NCI-H146 treated with DMSO at 0.1 percent for 48 hours (cell line): ENCODE measurements at regions not wholly inside any gene's neighbourhood (a gene's known extent, or its start where the extent isn't known, plus 50 kb on each side); places are given as distances from the start of the nearest gene placed in this dataset.
"Not testable (repeated sequence)": the region's sequence is repeated elsewhere in the genome, so short reads cannot be mapped to it uniquely, and the experiment has no call there.

ENCODE experiments used
- DNase-seq: peaks from one replicate; lab custom pipeline; 2025; ENCODE audit not compliant: unreplicated experiment; lab: John Stamatoyannopoulos, UW

DNA sequence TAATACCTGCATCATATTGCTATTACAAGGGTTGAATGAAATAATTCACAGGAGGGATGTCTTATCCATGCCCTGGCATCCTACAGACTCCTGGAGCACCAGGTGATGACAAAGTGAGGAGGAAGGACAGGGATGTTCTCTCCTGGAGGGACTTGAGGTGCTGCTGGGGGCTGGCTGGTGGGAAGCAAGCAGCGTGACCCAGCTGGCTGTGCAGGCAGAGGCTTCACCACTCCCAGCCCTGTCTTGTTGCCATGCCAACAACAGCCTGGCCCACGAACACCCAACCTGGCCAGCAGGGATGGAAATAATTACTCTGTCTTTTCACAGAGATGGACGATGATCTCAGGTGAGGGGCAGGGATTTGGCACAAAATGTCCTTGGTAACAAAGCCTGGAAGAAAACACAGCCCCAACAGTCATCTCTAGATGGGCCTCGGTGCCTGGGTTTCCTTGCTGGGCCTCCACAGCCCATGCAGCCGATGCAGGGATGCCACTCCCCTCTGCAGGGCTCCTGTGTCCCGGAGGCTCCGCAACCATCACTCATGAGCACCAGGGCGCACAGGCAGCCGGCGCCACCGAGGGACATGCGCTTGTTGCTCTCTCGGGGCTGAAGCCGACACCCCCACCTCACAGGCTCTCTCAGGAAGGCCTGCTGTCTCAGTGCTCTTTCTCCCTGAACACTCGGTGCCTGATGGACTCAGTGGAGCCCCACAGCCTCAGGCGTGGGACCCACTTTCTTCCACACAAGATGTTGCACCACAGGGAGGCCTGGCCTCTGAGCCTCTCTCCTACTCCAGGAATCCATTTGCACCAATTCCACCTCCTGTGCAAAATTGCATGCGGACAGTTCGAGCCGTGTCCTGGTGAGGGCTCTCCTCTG, 205.9 kb downstream of the LAT start:
- DNase-seq, result not testable (repeated sequence)

DNA sequence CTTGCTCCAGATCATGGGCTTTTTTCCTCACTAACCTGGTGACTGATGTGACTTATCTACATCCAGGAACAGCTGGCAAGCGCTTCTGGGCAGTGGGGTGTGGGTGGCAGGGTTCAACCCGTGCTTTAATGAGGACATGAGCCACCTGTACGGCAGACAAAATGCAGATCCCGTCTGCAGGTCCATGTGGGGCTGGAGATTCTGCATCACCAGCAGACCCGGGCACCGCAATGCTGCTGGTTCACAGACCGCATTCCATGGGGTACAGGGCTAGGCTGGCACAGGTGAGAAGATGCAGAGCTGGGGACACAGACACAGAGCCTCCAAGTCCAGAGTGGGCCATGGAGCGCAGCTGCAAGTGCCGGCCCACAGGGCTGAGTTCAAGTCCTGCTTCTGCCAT, 204.0 kb downstream of the LAT start:
- not testable (repeated sequence) for DNase-seq

DNA sequence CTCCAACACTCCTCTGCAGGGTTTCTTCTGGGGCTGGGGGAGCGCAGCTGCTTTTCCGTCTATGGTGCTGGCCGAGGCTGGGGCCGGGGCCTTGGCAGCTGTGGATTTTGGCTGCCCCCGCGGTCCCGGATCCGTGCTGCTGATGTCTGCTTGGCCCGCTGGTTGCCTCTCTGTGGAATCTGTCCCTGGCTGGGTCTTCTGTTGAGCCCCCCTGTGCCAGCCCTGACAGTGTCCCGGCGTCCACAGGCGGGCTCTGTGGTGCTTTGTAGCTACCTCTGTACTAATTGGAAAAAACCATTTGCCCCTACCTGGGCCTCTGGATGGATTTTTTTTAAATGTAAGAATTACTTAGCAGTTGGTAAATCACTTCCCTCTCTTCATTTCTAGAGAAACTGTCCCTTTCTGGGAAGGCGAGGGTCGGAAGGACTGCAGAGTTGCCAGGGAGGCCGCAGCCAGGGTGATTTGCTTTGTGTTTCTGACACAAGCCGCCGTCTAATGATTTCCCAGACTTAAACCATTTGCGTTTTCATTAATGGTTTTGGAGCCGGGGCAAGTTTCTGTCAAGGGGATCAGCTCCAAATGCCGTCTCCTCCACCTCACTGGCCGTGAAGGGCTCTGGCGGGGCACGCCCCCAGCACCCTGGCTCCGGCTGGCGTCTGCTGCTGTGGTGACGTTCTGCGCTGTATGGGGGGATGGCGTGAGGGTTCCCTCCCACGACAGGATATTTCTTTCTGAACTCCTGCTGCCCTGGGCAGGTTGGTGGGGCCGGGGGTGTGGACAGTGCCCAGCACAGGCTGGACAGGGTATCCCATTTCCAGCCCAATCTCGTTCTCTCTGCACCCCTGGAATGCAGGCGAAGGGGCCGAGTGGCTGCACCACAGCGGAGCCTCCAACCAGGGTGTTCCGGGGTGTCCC, 201.7 kb downstream of the LAT start:
- not testable (repeated sequence) for DNase-seq

DNA sequence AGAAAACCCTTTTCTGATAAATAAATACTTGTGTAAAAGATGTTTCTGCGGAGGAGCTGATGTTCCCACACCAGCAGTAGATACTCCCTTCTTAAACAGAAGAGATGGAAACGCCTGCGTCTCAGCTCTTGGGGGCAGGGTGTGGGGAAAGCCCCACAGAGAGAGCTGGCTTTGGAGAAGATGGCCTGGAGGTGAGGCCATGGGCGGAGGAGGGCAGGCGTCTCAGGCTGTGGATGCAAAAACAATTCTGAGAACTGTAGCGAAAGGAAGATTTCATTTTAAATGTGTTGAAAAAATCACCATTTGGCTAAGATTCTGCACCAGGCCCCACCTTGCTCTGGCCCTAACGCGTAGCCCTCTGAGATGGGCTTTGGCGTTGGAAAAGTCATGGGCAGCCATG, 201.0 kb downstream of the LAT start:
- DNase-seq, result not testable (repeated sequence)

DNA sequence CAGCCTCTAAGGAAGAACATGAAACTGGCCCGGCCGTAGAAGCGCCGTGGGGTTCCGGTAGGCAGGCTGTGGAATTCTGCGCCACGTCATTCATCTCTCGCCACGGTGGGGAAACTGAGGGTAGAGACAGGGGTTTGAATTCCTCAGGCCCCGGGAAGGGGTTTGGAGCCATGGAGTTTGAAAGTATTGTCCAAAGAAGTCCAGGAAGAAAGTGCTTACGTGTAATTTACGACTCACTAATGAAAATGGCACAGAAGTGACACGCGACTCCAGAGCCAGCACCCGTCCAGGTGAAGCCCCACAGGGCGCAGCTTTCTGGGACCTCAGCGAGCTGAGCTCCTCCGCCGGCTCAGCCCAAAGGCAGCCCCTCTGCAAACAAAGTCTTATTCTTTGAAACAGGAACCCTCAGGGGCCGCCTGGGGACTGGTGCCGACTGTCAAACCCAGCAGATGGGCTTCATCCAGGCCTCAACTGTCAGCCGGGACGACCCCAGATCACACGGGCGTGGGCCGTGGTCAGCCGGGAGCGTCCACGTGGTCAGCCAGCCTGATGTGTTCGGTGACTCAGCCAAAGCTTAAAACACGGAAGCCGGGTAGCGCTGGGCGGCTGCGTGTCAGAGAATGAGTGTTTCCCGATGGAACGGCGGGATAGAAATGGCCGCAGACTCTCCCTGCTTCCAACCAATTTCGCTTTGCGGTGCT, 200.0 kb downstream of the LAT start:
- not testable (repeated sequence) for DNase-seq

DNA sequence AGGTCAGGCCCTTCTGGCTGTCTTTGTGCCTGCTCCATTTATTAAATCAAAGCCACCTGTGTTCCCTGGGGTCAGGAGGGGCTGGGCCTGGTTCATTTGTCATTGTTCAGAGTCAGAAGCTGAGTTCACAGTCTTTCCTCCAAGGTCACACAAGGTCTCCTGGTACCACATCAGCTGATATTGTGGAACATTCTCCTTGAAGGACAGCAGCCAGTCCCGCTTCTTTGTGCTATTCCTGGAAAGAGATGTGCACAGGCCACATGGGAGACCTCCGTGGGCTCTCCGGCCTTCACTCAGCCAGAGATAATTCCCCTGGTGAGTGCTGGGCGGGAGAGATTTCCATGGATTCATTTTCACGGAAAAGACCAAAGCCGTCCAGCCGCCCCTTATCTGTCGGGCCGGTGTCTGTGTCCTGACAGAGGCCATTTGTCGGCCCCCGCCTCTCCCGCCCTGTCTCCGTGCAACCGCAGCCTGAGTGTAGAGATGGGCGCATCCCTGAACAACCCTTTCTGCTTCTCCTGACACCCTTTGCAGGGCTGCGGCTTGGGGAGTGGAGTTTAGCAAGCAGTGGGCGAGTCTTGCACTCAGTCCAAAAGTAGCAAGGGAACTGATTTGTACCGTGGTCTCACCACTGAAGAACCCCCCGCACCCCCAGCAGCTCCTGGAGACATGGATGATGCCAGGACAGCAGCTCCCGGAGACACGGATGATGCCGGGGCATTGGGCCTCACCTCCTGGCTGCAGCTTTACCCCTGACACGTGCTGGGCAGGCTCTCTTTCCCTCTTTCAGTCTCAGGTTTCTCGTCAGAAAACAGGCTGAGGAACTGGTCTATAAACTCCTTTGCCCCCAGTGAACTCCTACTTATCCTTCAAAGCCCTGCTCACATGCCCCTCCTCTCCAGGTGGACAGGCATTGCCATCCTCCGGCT, 198.4 kb downstream of the LAT start:
- DNase-seq, result not testable (repeated sequence)

DNA sequence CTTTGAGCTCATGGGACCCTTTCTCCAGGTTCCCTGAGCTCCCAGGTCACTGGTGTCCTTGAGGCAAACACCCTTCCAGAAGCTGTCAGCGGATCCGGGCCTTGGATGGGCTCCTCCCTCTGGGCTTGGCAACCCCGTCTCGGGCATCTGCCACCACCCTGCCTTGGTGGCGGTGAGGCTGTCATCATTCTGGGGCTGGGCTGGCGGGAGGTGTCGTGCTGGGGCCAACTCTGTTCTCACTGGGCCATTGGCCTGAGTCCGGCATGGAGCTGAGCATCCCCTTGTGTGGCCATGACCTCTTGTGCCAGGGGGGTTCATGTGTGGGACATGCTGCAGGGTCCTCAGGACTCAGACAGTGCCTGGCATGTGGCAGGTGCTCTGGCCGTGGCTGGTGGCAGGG, 197.6 kb downstream of the LAT start:
- no peak for DNase-seq

DNA sequence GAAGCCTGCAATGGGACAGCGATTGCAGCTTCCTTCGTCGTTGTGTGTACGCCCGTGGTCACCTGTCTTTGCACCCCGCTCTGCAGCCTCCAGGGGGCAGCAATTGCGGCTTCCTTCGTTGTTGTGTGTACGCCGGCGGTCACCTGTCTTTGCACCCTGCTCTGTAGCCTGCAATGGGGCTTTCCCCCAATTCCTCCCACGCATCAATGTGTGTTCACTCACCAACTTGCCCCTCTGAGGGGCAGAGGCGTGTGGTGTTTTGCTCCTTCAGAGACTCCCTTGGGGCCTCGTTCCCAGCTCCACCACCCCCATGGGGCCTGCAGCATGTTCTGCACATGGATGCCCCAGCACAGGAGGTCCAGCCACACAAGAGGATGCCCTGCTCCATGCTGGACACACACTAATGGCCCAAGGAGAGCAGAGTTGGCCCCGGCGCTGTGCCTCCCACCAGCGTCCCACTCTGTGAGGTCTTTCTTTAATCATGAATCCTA, 197.1 kb downstream of the LAT start:
- not testable (repeated sequence) for DNase-seq

DNA sequence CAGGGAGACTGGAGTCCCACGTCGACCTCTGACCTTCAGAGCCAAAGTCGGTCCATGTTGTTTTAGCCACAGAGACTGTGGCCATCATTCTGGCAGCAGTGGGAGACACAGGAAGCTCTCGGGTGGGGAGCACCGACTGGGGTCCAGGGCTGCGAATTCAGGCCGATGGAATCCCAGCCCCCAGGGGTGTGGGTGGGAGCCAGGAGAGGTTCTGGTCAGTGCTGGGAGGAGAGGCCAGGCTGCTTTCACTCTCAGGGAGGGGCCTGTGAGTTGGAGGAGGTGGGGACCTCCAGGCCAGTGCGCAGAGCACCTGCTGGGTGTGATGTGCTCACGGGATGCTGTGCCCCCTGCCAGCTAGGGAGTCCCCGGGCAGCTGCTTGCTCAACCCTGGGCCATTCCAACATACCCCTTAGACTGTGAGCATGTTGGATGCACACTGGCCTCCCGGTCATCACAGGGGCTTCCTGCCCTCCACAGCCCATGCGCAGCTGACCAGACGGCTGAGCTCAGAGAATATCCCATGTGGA, 196.5 kb downstream of the LAT start:
- DNase-seq, result not testable (repeated sequence)

DNA sequence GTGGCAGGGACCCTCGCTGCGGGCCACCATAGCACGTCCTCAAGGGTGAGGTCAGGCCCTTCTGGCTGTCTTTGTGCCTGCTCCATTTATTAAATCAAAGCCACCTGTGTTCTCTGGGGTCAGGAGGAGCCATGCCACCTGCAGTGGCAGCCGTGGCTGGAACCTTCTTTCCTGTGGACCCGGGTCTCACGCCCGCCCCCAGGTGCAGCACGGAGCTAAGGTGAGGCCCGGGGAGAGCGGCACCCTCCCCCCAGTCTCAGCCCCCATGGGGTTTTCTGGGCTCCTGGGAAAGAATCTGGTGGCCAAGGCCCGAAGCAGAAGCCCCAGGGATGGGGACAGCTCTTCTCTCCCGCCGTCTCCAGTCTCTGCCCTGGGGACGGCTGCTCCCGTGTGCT, 195.4 kb downstream of the LAT start:
- not testable (repeated sequence) for DNase-seq

DNA sequence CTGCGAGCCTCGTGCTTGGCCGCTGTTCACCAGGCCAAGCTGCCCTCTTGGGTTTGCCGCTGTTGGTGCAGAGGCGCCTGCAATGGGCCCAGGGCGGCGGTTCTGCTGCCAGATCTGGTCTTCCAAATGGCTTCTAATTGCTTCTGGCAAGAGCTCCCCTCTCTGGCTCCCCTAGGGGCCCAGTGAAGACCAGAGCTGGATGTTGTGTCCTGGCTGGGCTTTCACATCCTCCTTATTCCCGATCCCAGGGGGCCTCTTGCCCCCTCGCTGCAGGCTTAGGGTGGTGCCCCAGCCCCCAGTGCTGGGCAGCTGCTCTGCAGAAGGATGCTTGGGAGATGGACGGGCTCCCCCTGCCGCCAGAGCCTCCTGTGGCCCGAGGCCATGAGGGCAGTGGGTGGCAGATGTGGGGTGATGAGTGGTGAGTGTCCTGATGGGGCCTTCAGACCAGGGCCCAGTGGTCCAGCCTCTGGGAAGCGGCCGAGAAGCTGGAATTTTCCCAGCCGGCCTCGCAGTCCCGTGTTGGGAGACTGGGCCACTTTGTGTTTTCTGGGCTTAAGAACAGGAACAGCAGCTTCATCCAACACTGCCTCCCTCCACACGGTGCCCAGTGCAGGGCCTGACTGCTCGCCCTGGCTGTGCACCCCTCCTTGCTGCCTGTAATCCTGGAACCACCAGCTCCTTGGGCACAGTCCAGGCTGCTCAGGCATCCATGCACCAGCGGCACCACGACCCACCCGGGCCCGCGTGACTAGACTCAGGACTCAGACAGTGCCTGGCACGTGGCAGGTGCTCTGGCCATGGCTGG, 194.8 kb downstream of the LAT start:
- DNase-seq, result not testable (repeated sequence)

DNA sequence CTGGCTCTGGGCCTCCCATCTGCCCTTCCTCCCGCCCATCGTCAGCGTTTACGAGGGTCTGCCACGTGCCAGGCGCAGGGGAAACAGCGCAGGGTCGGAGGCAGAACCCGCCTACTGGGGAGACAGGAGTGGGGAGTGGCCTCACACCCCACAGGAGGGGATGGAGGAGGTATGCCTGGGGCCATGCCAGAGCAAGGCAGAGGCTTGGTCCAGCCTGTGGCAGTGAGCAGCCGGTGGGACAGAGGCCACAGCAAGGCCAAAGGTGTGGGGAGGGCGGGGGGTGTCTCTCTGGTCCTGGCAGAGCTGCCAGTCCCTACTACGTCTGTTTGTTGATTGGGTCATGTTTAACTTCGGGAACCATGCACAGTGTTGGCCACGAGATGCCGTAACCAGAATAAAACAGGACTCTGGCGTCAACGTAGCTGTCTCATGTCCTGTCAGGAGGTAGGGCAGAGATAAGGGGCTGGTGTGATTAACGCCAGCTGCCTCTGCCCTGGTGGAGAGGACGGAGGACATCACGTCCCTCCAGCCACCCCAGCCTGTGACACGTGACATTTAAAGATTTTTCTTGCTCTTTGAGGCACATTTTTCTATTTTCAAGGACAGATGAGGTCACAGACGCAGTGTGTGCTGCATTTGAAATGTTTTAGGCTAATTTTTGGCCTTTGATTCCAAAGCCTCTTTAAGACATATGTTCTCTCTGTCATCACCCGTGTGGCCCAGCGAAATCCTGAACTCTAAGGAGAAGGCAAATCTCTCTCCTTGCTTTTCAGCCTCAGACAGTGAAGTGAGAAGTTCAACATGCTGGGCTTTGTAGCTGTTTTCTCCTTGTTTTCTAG, 193.3 kb downstream of the LAT start:
- not testable (repeated sequence) for DNase-seq

DNA sequence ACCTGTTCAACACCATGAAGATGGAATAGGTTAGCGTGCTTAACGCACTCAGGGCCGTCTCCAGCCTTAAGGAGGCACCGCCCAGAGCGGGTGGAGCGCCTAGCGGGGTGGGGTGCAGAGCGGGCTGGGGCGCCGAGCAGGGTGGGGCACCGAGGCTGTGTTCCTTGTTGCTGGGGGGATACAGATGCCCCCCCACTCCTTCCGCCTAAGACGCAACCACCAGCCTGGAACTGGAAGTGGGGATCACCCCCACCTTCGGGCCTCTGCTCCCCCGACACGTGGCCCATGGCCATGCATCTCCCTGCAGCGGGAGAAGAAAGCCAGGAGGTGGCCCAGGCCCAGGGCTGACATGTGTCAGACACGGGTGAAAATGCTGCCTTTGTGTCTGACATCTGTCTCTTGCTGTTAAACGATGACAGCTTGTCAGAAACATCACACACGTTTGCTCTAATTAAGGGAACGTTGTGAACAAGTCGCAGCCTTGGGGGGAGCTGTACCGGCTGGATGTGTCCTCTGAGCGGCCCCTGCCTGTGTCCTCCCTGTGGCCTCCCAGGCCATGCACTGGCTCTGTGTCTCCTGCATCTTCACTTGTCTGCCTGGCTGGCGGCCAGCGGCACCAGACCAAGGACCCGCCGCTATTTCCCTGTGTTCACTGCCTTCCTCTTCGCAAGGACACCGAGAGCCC, 192.5 kb downstream of the LAT start:
- not testable (repeated sequence) for DNase-seq

DNA sequence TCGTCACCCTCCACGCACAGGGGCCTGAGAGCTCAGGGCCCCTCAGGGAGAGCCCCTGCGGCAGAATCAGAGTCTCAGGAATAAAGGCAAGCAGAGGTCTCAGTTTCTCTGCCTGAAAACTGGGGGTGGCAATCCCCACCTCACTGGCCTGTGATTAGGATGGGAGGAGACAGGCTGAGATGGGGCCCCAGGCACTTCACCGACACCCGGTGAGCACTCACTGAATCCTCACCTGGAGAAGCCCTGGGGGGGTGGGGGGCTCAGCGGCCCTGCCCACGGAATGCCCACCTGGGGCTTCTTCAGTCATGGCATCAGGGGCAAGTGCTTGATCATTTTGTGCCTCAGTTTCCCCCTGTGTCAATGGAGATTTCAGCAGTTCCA, 192.0 kb downstream of the LAT start:
- not testable (repeated sequence) for DNase-seq

DNA sequence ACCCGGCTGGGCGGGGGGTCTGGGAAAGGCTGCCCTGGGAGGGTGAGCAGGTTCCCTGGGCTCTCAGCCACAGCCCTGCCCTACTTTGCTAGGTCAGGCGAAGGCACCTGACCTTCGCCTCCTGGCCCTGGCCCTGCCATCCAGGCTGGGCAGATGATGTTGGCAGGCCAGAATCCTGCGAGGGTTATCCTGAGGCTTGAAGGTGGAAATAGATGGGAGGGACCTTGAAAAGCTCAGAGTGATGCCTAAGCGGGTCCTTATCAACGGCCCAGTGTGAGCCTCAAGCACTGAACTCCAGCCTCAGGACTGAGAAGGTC, 191.3 kb downstream of the LAT start:
- not testable (repeated sequence) for DNase-seq

DNA sequence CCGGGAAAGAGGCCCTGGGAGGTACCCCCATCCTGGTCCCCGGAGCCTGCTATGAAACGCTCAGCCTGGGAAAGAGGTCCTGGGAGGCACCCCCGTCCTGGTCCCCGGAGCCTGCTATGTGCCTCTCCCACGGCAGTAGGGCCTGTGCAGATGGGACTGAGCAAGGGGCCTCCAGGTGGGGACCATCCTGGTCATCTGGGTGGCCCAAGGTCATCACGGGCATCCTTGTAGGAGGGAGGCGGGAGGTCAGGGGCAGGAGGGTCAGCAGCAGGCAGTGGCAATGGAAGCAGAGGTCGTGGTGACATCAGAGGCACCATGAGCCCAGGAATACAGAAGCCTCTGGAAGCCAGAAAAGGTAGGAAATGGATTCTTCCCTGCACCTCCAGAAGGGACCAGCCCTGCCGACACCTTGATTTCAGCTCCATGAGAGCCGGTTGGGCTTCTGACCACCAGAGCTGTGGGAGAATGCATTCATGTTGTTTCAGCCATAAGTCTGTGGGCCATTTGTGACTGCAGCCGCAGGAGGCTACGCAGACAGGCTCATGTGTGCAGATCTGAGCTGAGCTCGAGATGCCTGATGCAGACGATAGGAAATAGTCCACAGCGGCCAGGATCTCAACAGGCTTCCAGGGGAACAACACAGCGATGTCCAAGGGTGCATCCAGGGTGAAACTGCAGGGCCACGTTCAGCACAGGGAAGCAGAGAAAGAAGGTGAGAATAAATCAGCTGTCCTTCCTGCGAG, 190.7 kb downstream of the LAT start:
- not testable (repeated sequence) for DNase-seq
